ENCODE measurements at regions not wholly inside any gene's neighbourhood (a gene's known extent, or its start where the extent isn't known, plus 50 kb on each side); places are given as distances from the start of the nearest gene placed in this dataset.

GRCh38 chr13:99074693-99075092 lies 96.8 kb upstream of the DOCK9 start:
- TF ChIP-seq CTCF (IDR thresholded peaks at IDR 0.05 in 4 of 5, conservative IDR thresholded peaks at IDR 0.05 in 1 of 5) = no peak
- TF ChIP-seq POLR2A (IDR thresholded peaks at IDR 0.05) = no peak

Measured in gastrocnemius medialis (tissue), 4 donors.